HG03066 (cell line): ENCODE measurements at regions not wholly inside any gene's neighbourhood (a gene's known extent, or its start where the extent isn't known, plus 50 kb on each side); places are given as distances from the start of the nearest gene placed in this dataset.
"Not testable (repeated sequence)": the region's sequence is repeated elsewhere in the genome, so short reads cannot be mapped to it uniquely, and the experiment has no call there.

Experiments used
- ATAC-seq: cut with Tn5 transposase; IDR thresholded peaks from one replicate; pipeline ENCODE4 v1.9.1; 2021; ENCODE audit warnings: low read depth; ENCODE audit not compliant: unreplicated experiment

GRCh38 chr1:187985145-187985896, 1156.6 kb downstream of the PLA2G4A start:
- ATAC-seq, result peak; percentile 42

GRCh38 chr1:187985897-187986654, 1157.3 kb downstream of the PLA2G4A start:
- ATAC-seq, result peak; percentile 77

GRCh38 chr1:187987236-187987776, 1158.6 kb downstream of the PLA2G4A start:
- ATAC-seq, result peak; percentile 33

- ATAC-seq, result no peak
Observed at GRCh38 chr1:187991944-187992343, 1163.2 kb downstream of the PLA2G4A start.

- ATAC-seq, result no peak
Observed at GRCh38 chr1:187996780-187997179, 1168.0 kb downstream of the PLA2G4A start.

- ATAC-seq, result no peak
Observed at GRCh38 chr1:187999973-188000372, 1171.2 kb downstream of the PLA2G4A start.

- not testable (repeated sequence) for ATAC-seq
Observed at GRCh38 chr1:188003687-188004086, 1174.9 kb downstream of the PLA2G4A start.

- no peak for ATAC-seq
Observed at GRCh38 chr1:188004849-188005248, 1176.1 kb downstream of the PLA2G4A start.

GRCh38 chr1:188006354-188006753, 1177.6 kb downstream of the PLA2G4A start:
- no peak for ATAC-seq

- ATAC-seq, result not testable (repeated sequence)
Observed at GRCh38 chr1:188013222-188013849, 1184.6 kb downstream of the PLA2G4A start.

- no peak for ATAC-seq
Observed at GRCh38 chr1:188017921-188018320, 1189.2 kb downstream of the PLA2G4A start.

- no peak for ATAC-seq
Observed at GRCh38 chr1:188022661-188023060, 1193.9 kb downstream of the PLA2G4A start.

- ATAC-seq, result no peak
Observed at GRCh38 chr1:188023206-188023605, 1194.5 kb downstream of the PLA2G4A start.

GRCh38 chr1:188027613-188028012, 1198.9 kb downstream of the PLA2G4A start:
- peak; percentile 93 for ATAC-seq

- not testable (repeated sequence) for ATAC-seq
Observed at GRCh38 chr1:188037572-188037971, 1208.8 kb downstream of the PLA2G4A start.

- no peak for ATAC-seq
Observed at GRCh38 chr1:188043536-188044245, 1214.9 kb downstream of the PLA2G4A start.

GRCh38 chr1:188050250-188050649, 1221.5 kb downstream of the PLA2G4A start:
- no peak for ATAC-seq

GRCh38 chr1:188056011-188056410, 1227.3 kb downstream of the PLA2G4A start:
- ATAC-seq, result no peak

- no peak for ATAC-seq
Observed at GRCh38 chr1:188058801-188059200, 1230.1 kb downstream of the PLA2G4A start.

- no peak for ATAC-seq
Observed at GRCh38 chr1:188061881-188062280, 1233.1 kb downstream of the PLA2G4A start.
